ENCODE measurements at regions not wholly inside any gene's neighbourhood (a gene's known extent, or its start where the extent isn't known, plus 50 kb on each side); places are given as distances from the start of the nearest gene placed in this dataset.

GRCh38 chr10:107631876-107632275, 467.4 kb upstream of the SORCS1 start:
- ChIA-PET CTCF (no interaction called here), POLR2A (no interaction called here)
- TF ChIP-seq, protein P1, sequence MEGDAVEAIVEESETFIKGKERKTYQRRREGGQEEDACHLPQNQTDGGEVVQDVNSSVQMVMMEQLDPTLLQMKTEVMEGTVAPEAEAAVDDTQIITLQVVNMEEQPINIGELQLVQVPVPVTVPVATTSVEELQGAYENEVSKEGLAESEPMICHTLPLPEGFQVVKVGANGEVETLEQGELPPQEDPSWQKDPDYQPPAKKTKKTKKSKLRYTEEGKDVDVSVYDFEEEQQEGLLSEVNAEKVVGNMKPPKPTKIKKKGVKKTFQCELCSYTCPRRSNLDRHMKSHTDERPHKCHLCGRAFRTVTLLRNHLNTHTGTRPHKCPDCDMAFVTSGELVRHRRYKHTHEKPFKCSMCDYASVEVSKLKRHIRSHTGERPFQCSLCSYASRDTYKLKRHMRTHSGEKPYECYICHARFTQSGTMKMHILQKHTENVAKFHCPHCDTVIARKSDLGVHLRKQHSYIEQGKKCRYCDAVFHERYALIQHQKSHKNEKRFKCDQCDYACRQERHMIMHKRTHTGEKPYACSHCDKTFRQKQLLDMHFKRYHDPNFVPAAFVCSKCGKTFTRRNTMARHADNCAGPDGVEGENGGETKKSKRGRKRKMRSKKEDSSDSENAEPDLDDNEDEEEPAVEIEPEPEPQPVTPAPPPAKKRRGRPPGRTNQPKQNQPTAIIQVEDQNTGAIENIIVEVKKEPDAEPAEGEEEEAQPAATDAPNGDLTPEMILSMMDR (IDR thresholded peaks at IDR 0.05; ENCODE audit: control extremely low read depth, extremely low read depth, low read depth, missing control alignments): no peak
- no peak for DNase-seq (ENCODE audit: extremely low spot score)

GRCh38 chr10:107626862-107627261, 462.4 kb upstream of the SORCS1 start:
- ChIA-PET CTCF (no interaction called here), POLR2A (no interaction called here)
- no peak for DNase-seq (ENCODE audit: extremely low spot score)
- TF ChIP-seq, protein P1 (IDR thresholded peaks at IDR 0.05; ENCODE audit: control extremely low read depth, extremely low read depth, low read depth, missing control alignments): no peak

- TF ChIP-seq, protein P1 (IDR thresholded peaks at IDR 0.05; ENCODE audit: control extremely low read depth, extremely low read depth, low read depth, missing control alignments): no peak
- DNase-seq (ENCODE audit: extremely low spot score): no peak
Measured at GRCh38 chr10:107623292-107623691, 458.8 kb upstream of the SORCS1 start.

GRCh38 chr10:107619139-107619538, 454.6 kb upstream of the SORCS1 start:
- TF ChIP-seq, protein P1 (IDR thresholded peaks at IDR 0.05; ENCODE audit: control extremely low read depth, extremely low read depth, low read depth, missing control alignments): no peak
- no peak for DNase-seq (ENCODE audit: extremely low spot score)
- ChIA-PET CTCF (no interaction called here), POLR2A (no interaction called here)

More at GRCh38 chr10:107623292-107623691, 458.8 kb upstream of the SORCS1 start:
- ChIA-PET CTCF (no interaction called here), POLR2A (no interaction called here)

DNA sequence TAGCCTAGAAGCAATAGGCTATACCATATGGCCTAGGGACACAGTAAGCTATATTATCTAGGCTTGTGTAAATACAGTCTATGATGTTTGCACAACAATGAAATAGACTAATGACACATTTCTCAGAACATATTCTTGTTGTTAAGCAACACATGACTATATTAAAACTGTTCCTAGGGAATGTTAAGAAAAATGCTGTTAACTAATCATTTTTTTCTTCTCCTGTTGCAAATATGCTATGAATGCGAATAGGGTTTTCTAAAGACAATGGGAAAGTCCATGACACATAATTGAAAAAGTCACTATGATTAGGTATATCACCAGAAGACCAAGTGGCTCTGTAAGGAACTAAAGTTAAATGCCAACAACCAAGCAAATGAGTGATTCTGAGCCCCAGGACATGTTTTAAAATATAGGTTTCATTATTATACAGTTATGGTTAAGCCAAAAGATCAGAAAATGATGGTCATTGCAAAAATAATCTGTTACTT, 454.0 kb upstream of the SORCS1 start:
- TF ChIP-seq, protein P1 (IDR thresholded peaks at IDR 0.05; ENCODE audit: control extremely low read depth, extremely low read depth, low read depth, missing control alignments): no peak
- no peak for DNase-seq (ENCODE audit: extremely low spot score)
- POLR2A ChIA-PET: no interaction called here
- CTCF ChIA-PET: no interaction called here

GRCh38 chr10:107616463-107617410, 452.2 kb upstream of the SORCS1 start:
- CTCF ChIA-PET: no interaction called here
- TF ChIP-seq, protein P1 (IDR thresholded peaks at IDR 0.05; ENCODE audit: control extremely low read depth, extremely low read depth, low read depth, missing control alignments): no peak
- POLR2A ChIA-PET: no interaction called here
- DNase-seq (ENCODE audit: extremely low spot score): no peak

All from GM10248 (cell line).